Neural progenitor cell (in vitro differentiated cells): ENCODE measurements at regions not wholly inside any gene's neighbourhood (a gene's known extent, or its start where the extent isn't known, plus 50 kb on each side); places are given as distances from the start of the nearest gene placed in this dataset.

Experiments
- EZH2 ChIP-seq: fragments of 200-600 bp; sonication (generic); IDR thresholded peaks from 2 replicates; pipeline ENCODE4 v1.6.1; 2017; ENCODE audit warnings: antibody characterized with exemption, mild to moderate bottlenecking, moderate library complexity
- TF ChIP-seq, protein P1 (sequence below): fragments of 200-600 bp; sonication (generic); IDR thresholded peaks from 2 replicates; pipeline ENCODE4 v1.5.1; 2017; ENCODE audit warnings: antibody characterized with exemption, mild to moderate bottlenecking

DNA sequence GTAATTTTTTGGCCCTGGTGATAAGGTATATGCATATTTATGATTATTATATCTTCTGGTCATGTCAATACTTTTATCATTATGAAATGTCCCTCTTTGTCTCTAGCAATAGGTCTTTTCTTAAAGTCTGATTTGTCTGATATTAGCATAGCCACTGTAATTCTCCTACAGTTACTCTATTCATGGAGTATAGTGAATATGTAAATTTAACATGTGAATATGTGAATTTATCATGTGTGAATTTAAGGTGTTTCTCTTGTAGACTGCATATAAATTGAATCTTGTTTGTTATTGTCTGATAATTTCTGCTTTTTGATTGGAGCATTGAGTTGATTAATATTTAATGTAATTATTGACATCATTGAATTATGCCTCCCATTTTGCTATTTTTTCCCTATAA is 259.4 kb downstream of the HRH4 start:
- TF ChIP-seq, protein P1, sequence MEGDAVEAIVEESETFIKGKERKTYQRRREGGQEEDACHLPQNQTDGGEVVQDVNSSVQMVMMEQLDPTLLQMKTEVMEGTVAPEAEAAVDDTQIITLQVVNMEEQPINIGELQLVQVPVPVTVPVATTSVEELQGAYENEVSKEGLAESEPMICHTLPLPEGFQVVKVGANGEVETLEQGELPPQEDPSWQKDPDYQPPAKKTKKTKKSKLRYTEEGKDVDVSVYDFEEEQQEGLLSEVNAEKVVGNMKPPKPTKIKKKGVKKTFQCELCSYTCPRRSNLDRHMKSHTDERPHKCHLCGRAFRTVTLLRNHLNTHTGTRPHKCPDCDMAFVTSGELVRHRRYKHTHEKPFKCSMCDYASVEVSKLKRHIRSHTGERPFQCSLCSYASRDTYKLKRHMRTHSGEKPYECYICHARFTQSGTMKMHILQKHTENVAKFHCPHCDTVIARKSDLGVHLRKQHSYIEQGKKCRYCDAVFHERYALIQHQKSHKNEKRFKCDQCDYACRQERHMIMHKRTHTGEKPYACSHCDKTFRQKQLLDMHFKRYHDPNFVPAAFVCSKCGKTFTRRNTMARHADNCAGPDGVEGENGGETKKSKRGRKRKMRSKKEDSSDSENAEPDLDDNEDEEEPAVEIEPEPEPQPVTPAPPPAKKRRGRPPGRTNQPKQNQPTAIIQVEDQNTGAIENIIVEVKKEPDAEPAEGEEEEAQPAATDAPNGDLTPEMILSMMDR = no peak
- no peak for TF ChIP-seq EZH2
